ENCODE measurements at regions not wholly inside any gene's neighbourhood (a gene's known extent, or its start where the extent isn't known, plus 50 kb on each side); places are given as distances from the start of the nearest gene placed in this dataset.

DNA sequence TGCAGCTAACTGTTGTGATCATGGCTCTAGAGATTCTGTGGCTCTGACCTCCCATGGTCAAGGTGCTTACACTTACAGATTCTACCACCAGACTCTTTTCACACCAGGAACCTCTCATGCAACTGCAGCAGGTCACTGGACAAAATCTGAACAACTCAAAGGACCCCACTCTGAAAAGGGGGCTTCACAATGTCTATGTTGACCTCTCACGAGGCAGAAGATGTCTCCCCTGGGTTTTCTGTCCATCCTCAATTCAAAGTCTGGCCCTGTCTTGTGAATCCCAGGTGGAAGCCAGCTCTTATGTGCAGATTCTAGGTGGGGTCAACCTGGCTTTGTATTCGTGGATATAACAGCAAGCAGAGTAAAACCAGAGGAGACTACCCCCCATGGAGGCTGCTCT is 118.6 kb upstream of the ZNF479 start:
- Histone ChIP-seq H3K36me3 (ENCODE audit: control insufficient read depth in 1 of 2, insufficient read depth in 2 of 2, low read length in 2 of 2) (no peaks in the 10 kb centered on the region), H3K4me3 (ENCODE audit: low read depth in 1 of 2, low read length in 2 of 2) (no peak overlapping the region), H3K4me1 (ENCODE audit: control insufficient read depth in 1 of 2, insufficient read depth in 2 of 2, low read length in 2 of 2) (no peaks in the 10 kb centered on the region), H3K9me3 (ENCODE audit: control insufficient read depth in 1 of 2, low read length in 2 of 2) (peaks cover 7 to 22% of the 10 kb centered on the region in 2 donors), H3K27me3 (ENCODE audit: low read depth, low read length) (no peaks in the 10 kb centered on the region), H3K27ac (ENCODE audit: low read length) (no peak overlapping the region)

- peaks cover 0 to 21% of the 10 kb centered on the region in 2 donors for H3K9me3 ChIP-seq (ENCODE audit: control insufficient read depth in 1 of 2, low read length in 2 of 2)
- H3K27me3 ChIP-seq (ENCODE audit: low read depth, low read length): no peaks in the 10 kb centered on the region
- H3K4me1 ChIP-seq (ENCODE audit: control insufficient read depth in 1 of 2, insufficient read depth in 2 of 2, low read length in 2 of 2): no peaks in the 10 kb centered on the region
- H3K36me3 ChIP-seq (ENCODE audit: control insufficient read depth in 1 of 2, insufficient read depth in 2 of 2, low read length in 2 of 2): no peaks in the 10 kb centered on the region
- H3K4me3 ChIP-seq (ENCODE audit: low read depth in 1 of 2, low read length in 2 of 2): peak overlapping the region in 1 of 2 donors; percentile 3
- no peak overlapping the region for H3K27ac ChIP-seq (ENCODE audit: low read length)
These were observed 124.6 kb upstream of the ZNF479 start for GRCh38 chr7:57256637-57257375.

DNA sequence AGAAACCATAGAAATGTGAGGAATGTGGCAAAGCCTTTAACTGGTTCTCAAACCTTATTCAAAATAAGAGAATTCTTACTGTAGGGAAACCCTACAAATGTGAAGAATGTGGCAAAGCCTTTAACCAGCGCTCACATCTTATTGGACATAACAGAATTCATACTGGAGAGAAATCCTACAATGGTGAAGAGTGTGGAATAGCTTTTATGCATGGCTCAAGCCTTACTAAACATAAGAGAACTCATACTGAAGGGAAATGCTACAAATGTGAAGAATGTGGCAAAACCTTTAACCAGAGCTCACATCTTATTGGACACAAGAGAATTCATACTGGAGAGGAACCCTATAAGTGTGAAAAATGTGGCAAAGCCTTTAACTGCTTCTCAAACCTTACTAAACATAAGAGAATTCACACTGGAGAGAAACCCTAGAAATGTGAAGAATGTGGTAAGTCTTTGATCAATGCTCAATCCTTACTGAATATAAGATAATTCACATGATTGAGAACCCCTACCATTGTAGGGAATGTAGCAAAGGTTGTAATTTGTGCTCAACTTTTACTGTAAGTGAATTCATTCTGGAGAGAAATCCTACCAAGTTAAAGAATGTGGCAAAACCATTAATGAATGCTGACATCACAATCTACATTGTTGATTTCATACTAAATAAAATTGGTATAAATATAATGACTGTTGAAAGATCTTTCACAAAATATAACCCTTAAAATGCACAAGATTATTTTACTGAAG is 142.5 kb upstream of the ZNF479 start:
- no peaks in the 10 kb centered on the region for H3K36me3 ChIP-seq (ENCODE audit: control insufficient read depth in 1 of 2, insufficient read depth in 2 of 2, low read length in 2 of 2)
- no peaks in the 10 kb centered on the region for H3K4me1 ChIP-seq (ENCODE audit: control insufficient read depth in 1 of 2, insufficient read depth in 2 of 2, low read length in 2 of 2)
- H3K27me3 ChIP-seq (ENCODE audit: low read depth, low read length): no peaks in the 10 kb centered on the region
- peaks cover 22 to 51% of the 10 kb centered on the region in 2 donors for H3K9me3 ChIP-seq (ENCODE audit: control insufficient read depth in 1 of 2, low read length in 2 of 2)
- peak overlapping the region in 1 of 2 donors; percentile 38 for H3K4me3 ChIP-seq (ENCODE audit: low read depth in 1 of 2, low read length in 2 of 2)
- no peak overlapping the region for H3K27ac ChIP-seq (ENCODE audit: low read length)

GRCh38 chr7:57300747-57301146 is 149.2 kb upstream of the ZNF716 start:
- H3K4me3 ChIP-seq (ENCODE audit: low read depth in 1 of 2, low read length in 2 of 2): no peak overlapping the region
- H3K27me3 ChIP-seq (ENCODE audit: low read depth, low read length): no peaks in the 10 kb centered on the region
- no peak overlapping the region for H3K27ac ChIP-seq (ENCODE audit: low read length)
- no peaks in the 10 kb centered on the region for H3K4me1 ChIP-seq (ENCODE audit: control insufficient read depth in 1 of 2, insufficient read depth in 2 of 2, low read length in 2 of 2)
- peaks cover 0 to 12% of the 10 kb centered on the region in 2 donors for H3K9me3 ChIP-seq (ENCODE audit: control insufficient read depth in 1 of 2, low read length in 2 of 2)
- H3K36me3 ChIP-seq (ENCODE audit: control insufficient read depth in 1 of 2, insufficient read depth in 2 of 2, low read length in 2 of 2): no peaks in the 10 kb centered on the region

GRCh38 chr7:57305192-57305748 is 144.7 kb upstream of the ZNF716 start:
- no peak overlapping the region for H3K27ac ChIP-seq (ENCODE audit: low read length)
- no peaks in the 10 kb centered on the region for H3K36me3 ChIP-seq (ENCODE audit: control insufficient read depth in 1 of 2, insufficient read depth in 2 of 2, low read length in 2 of 2)
- H3K4me3 ChIP-seq (ENCODE audit: low read depth in 1 of 2, low read length in 2 of 2): no peak overlapping the region
- peaks cover 0 to 6% of the 10 kb centered on the region in 2 donors for H3K9me3 ChIP-seq (ENCODE audit: control insufficient read depth in 1 of 2, low read length in 2 of 2)
- no peaks in the 10 kb centered on the region for H3K27me3 ChIP-seq (ENCODE audit: low read depth, low read length)
- H3K4me1 ChIP-seq (ENCODE audit: control insufficient read depth in 1 of 2, insufficient read depth in 2 of 2, low read length in 2 of 2): no peaks in the 10 kb centered on the region

GRCh38 chr7:57308631-57309408 is 141.2 kb upstream of the ZNF716 start:
- Histone ChIP-seq H3K4me1 (ENCODE audit: control insufficient read depth in 1 of 2, insufficient read depth in 2 of 2, low read length in 2 of 2) (no peaks in the 10 kb centered on the region), H3K36me3 (ENCODE audit: control insufficient read depth in 1 of 2, insufficient read depth in 2 of 2, low read length in 2 of 2) (no peaks in the 10 kb centered on the region), H3K4me3 (ENCODE audit: low read depth in 1 of 2, low read length in 2 of 2) (no peak overlapping the region), H3K27me3 (ENCODE audit: low read depth, low read length) (no peaks in the 10 kb centered on the region), H3K27ac (ENCODE audit: low read length) (no peak overlapping the region), H3K9me3 (ENCODE audit: control insufficient read depth in 1 of 2, low read length in 2 of 2) (peaks cover 0 to 6% of the 10 kb centered on the region in 2 donors)

- Histone ChIP-seq H3K4me3 (ENCODE audit: low read depth in 1 of 2, low read length in 2 of 2) (no peak overlapping the region), H3K4me1 (ENCODE audit: control insufficient read depth in 1 of 2, insufficient read depth in 2 of 2, low read length in 2 of 2) (no peaks in the 10 kb centered on the region), H3K27ac (ENCODE audit: low read length) (no peak overlapping the region), H3K27me3 (ENCODE audit: low read depth, low read length) (no peaks in the 10 kb centered on the region), H3K9me3 (ENCODE audit: control insufficient read depth in 1 of 2, low read length in 2 of 2) (peaks cover 0 to 46% of the 10 kb centered on the region in 2 donors), H3K36me3 (ENCODE audit: control insufficient read depth in 1 of 2, insufficient read depth in 2 of 2, low read length in 2 of 2) (no peaks in the 10 kb centered on the region)
These were observed 122.9 kb upstream of the ZNF716 start for GRCh38 chr7:57327081-57327480.

- H3K36me3 ChIP-seq (ENCODE audit: control insufficient read depth in 1 of 2, insufficient read depth in 2 of 2, low read length in 2 of 2): no peaks in the 10 kb centered on the region
- no peaks in the 10 kb centered on the region for H3K27me3 ChIP-seq (ENCODE audit: low read depth, low read length)
- no peaks in the 10 kb centered on the region for H3K4me1 ChIP-seq (ENCODE audit: control insufficient read depth in 1 of 2, insufficient read depth in 2 of 2, low read length in 2 of 2)
- no peak overlapping the region for H3K27ac ChIP-seq (ENCODE audit: low read length)
- no peak overlapping the region for H3K4me3 ChIP-seq (ENCODE audit: low read depth in 1 of 2, low read length in 2 of 2)
- peaks cover 0 to 46% of the 10 kb centered on the region in 2 donors for H3K9me3 ChIP-seq (ENCODE audit: control insufficient read depth in 1 of 2, low read length in 2 of 2)
These were observed 121.5 kb upstream of the ZNF716 start for GRCh38 chr7:57328457-57328856.

- Histone ChIP-seq H3K4me1 (ENCODE audit: control insufficient read depth in 1 of 2, insufficient read depth in 2 of 2, low read length in 2 of 2) (no peaks in the 10 kb centered on the region), H3K27ac (ENCODE audit: low read length) (no peak overlapping the region), H3K27me3 (ENCODE audit: low read depth, low read length) (no peaks in the 10 kb centered on the region), H3K36me3 (ENCODE audit: control insufficient read depth in 1 of 2, insufficient read depth in 2 of 2, low read length in 2 of 2) (no peaks in the 10 kb centered on the region), H3K9me3 (ENCODE audit: control insufficient read depth in 1 of 2, low read length in 2 of 2) (peaks cover 0 to 46% of the 10 kb centered on the region in 2 donors), H3K4me3 (ENCODE audit: low read depth in 1 of 2, low read length in 2 of 2) (no peak overlapping the region)
These were observed 121.0 kb upstream of the ZNF716 start for GRCh38 chr7:57328963-57329362.

GRCh38 chr7:57339198-57339944 is 110.6 kb upstream of the ZNF716 start:
- Histone ChIP-seq H3K4me3 (ENCODE audit: low read depth in 1 of 2, low read length in 2 of 2) (no peak overlapping the region), H3K4me1 (ENCODE audit: control insufficient read depth in 1 of 2, insufficient read depth in 2 of 2, low read length in 2 of 2) (no peaks in the 10 kb centered on the region), H3K36me3 (ENCODE audit: control insufficient read depth in 1 of 2, insufficient read depth in 2 of 2, low read length in 2 of 2) (no peaks in the 10 kb centered on the region), H3K9me3 (ENCODE audit: control insufficient read depth in 1 of 2, low read length in 2 of 2) (peaks cover 0 to 7% of the 10 kb centered on the region in 2 donors), H3K27me3 (ENCODE audit: low read depth, low read length) (no peaks in the 10 kb centered on the region), H3K27ac (ENCODE audit: low read length) (no peak overlapping the region)
